Trophoblast cell (in vitro differentiated cells and primary cell): ENCODE measurements at regions not wholly inside any gene's neighbourhood (a gene's known extent, or its start where the extent isn't known, plus 50 kb on each side); places are given as distances from the start of the nearest gene placed in this dataset.
A peak's percentile ranks its signal among the peaks of the same experiment; 100 is the strongest.

Experiments
- DNase-seq, 2 donors: peaks; one replicate each; pipeline ENCODE4 v3.0.0-alpha.2; 2016
- H2AFZ ChIP-seq: 2 replicates; pipeline ENCODE4 v1.6.1; 2013; ENCODE audit warnings: low read length, moderate library complexity, mild to moderate bottlenecking; ENCODE audit not compliant: insufficient read depth, poor library complexity
- H2AK5ac ChIP-seq: 2 replicates; pipeline ENCODE4 v1.6.1; 2013; ENCODE audit warnings: mild to moderate bottlenecking, low read length
- H2BK120ac ChIP-seq: 2 replicates; pipeline ENCODE4 v1.6.1; 2013; ENCODE audit warnings: low read length, mild to moderate bottlenecking, moderate library complexity; ENCODE audit not compliant: insufficient read depth, poor library complexity
- H2BK12ac ChIP-seq: 2 replicates; pipeline ENCODE4 v1.6.1; 2013; ENCODE audit warnings: mild to moderate bottlenecking, low read length, moderate library complexity
- H2BK5ac ChIP-seq: 2 replicates; pipeline ENCODE4 v1.6.1; 2013; ENCODE audit warnings: low read length, low read depth, moderate library complexity, mild to moderate bottlenecking; ENCODE audit not compliant: poor library complexity
- H3K14ac ChIP-seq: 2 replicates; pipeline ENCODE4 v1.6.1; 2013; ENCODE audit warnings: mild to moderate bottlenecking, low read length
- H3K18ac ChIP-seq: 2 replicates; pipeline ENCODE4 v1.6.1; 2013; ENCODE audit warnings: mild to moderate bottlenecking, low read length
- H3K23ac ChIP-seq: 2 replicates; pipeline ENCODE4 v1.6.1; 2013; ENCODE audit warnings: low read length
- H3K27ac ChIP-seq: 2 replicates; pipeline ENCODE4 v1.5.1; 2013; ENCODE audit warnings: low read depth, mild to moderate bottlenecking, inconsistent platforms, low read length, moderate library complexity
- H3K27me3 ChIP-seq: 2 replicates; pipeline ENCODE4 v1.6.1; 2013; ENCODE audit warnings: inconsistent platforms, mild to moderate bottlenecking, low read length, moderate library complexity; ENCODE audit not compliant: insufficient read depth
- H3K36me3 ChIP-seq, 2 experiments: 1 replicate in 1 of 2; 2 replicates in 1 of 2; pipeline ENCODE4 v1.6.1; 2013; ENCODE audit warnings: low read length in 2 of 2, mild to moderate bottlenecking in 2 of 2, moderate library complexity in 1 of 2; ENCODE audit not compliant: insufficient read depth in 2 of 2, control insufficient read depth in 1 of 2
- H3K4ac ChIP-seq: 2 replicates; pipeline ENCODE4 v1.6.1; 2013; ENCODE audit warnings: low read depth, mild to moderate bottlenecking, low read length, moderate library complexity
- H3K4me1 ChIP-seq, 2 experiments: 1 replicate in 1 of 2; 2 replicates in 1 of 2; pipeline ENCODE4 v1.6.1; 2013; ENCODE audit warnings: low read length in 2 of 2, mild to moderate bottlenecking in 2 of 2, moderate library complexity in 1 of 2; ENCODE audit not compliant: insufficient read depth in 2 of 2, control insufficient read depth in 1 of 2
- H3K4me2 ChIP-seq: 2 replicates; pipeline ENCODE4 v1.6.1; 2013; ENCODE audit warnings: inconsistent platforms, mild to moderate bottlenecking, low read length, moderate library complexity
- H3K4me3 ChIP-seq: 2 replicates; pipeline ENCODE4 v1.5.1; 2013; ENCODE audit warnings: mild to moderate bottlenecking, low read depth, low read length, inconsistent platforms
- H3K79me1 ChIP-seq: one replicate; pipeline ENCODE4 v1.6.1; 2013; ENCODE audit warnings: low read length
- H3K79me2 ChIP-seq: 2 replicates; pipeline ENCODE4 v1.6.1; 2013; ENCODE audit warnings: low read length, mild to moderate bottlenecking; ENCODE audit not compliant: control insufficient read depth, insufficient read depth, poor library complexity
- H3K9ac ChIP-seq: 2 replicates; pipeline ENCODE4 v1.6.1; 2013; ENCODE audit warnings: mild to moderate bottlenecking, low read length
- H3K9me3 ChIP-seq: 2 replicates; pipeline ENCODE4 v1.6.1; 2013; ENCODE audit warnings: low read depth, mild to moderate bottlenecking, control low read depth, inconsistent platforms, low read length; ENCODE audit not compliant: insufficient read depth
- H4K12ac ChIP-seq: 2 replicates; pipeline ENCODE4 v1.6.1; 2013; ENCODE audit warnings: low read depth, mild to moderate bottlenecking, low read length, moderate library complexity
- H4K8ac ChIP-seq: 2 replicates; pipeline ENCODE4 v1.6.1; 2013; ENCODE audit warnings: low read depth, mild to moderate bottlenecking, low read length, moderate library complexity
- H4K91ac ChIP-seq: one replicate; pipeline ENCODE4 v1.6.1; 2013; ENCODE audit warnings: low read depth, mild to moderate bottlenecking, low read length, moderate library complexity
- WGBS: extraction: QIAGEN DNeasy Blood & Tissue Kit; methylation state at CpG from one replicate; pipeline ENCODE4 v1.1.7; 2013; ENCODE audit warnings: missing lambda C conversion rate; ENCODE audit not compliant: insufficient read length, insufficient coverage; ENCODE audit errors: extremely low coverage; 5-methylcytosine and 5-hydroxymethylcytosine counted together

- Histone ChIP-seq H3K79me2 (no peaks in the 10 kb centered on the region), H3K9ac (no peak overlapping the region), H3K9me3 (peaks cover 12% of the 10 kb centered on the region), H4K91ac (no peak overlapping the region), H2BK12ac (no peak overlapping the region), H3K27ac (no peak overlapping the region), H3K4me1 (no peaks in the 10 kb centered on the region), H3K14ac (no peak overlapping the region), H2AFZ (no peak overlapping the region), H3K4me2 (no peak overlapping the region), H3K79me1 (no peaks in the 10 kb centered on the region), H2AK5ac (no peak overlapping the region), H2BK120ac (no peak overlapping the region), H3K18ac (no peak overlapping the region), H4K8ac (no peak overlapping the region), H3K4me3 (no peak overlapping the region), H3K23ac (no peak overlapping the region), H3K36me3 (no peaks in the 10 kb centered on the region), H3K27me3 (no peaks in the 10 kb centered on the region), H2BK5ac (no peak overlapping the region), H3K4ac (no peak overlapping the region), H4K12ac (no peak overlapping the region)
- no peak for DNase-seq
- WGBS = no CpG with 5 or more reads among the region's 14 CpGs
Observed at GRCh38 chr18:78630981-78631510, 348.6 kb upstream of the SALL3 start.

GRCh38 chr18:78632111-78632541 lies 347.5 kb upstream of the SALL3 start:
- Histone ChIP-seq H2AK5ac (no peak overlapping the region), H2BK12ac (no peak overlapping the region), H3K9me3 (peaks cover 13% of the 10 kb centered on the region), H3K9ac (no peak overlapping the region), H3K79me1 (no peaks in the 10 kb centered on the region), H3K18ac (no peak overlapping the region), H3K23ac (no peak overlapping the region), H4K8ac (no peak overlapping the region), H3K79me2 (no peaks in the 10 kb centered on the region), H4K91ac (no peak overlapping the region), H3K4me3 (no peak overlapping the region), H3K27me3 (no peaks in the 10 kb centered on the region), H4K12ac (no peak overlapping the region), H2AFZ (no peak overlapping the region), H3K36me3 (no peaks in the 10 kb centered on the region), H3K4me1 (no peaks in the 10 kb centered on the region), H3K4me2 (no peak overlapping the region), H3K4ac (no peak overlapping the region), H3K27ac (no peak overlapping the region), H2BK120ac (no peak overlapping the region), H3K14ac (no peak overlapping the region), H2BK5ac (no peak overlapping the region)
- WGBS = no CpG with 5 or more reads among the region's 11 CpGs
- peak in 1 of 2 donors; percentile 16 for DNase-seq

- no peak overlapping the region for H3K27ac ChIP-seq
- no peak overlapping the region for H3K14ac ChIP-seq
- H4K12ac ChIP-seq = no peak overlapping the region
- peaks cover 13% of the 10 kb centered on the region for H3K9me3 ChIP-seq
- H2AK5ac ChIP-seq = no peak overlapping the region
- no peak overlapping the region for H3K4me2 ChIP-seq
- H3K4ac ChIP-seq = no peak overlapping the region
- H3K79me1 ChIP-seq = peaks cover 4% of the 10 kb centered on the region
- no peaks in the 10 kb centered on the region for H3K36me3 ChIP-seq
- H3K23ac ChIP-seq = no peak overlapping the region
- H3K79me2 ChIP-seq = no peaks in the 10 kb centered on the region
- no peak overlapping the region for H3K9ac ChIP-seq
- no peak overlapping the region for H2BK12ac ChIP-seq
- no peak overlapping the region for H4K91ac ChIP-seq
- H3K18ac ChIP-seq = no peak overlapping the region
- no CpG with 5 or more reads among the region's 20 CpGs for WGBS
- DNase-seq = no peak
- H3K4me1 ChIP-seq = peaks cover 0 to 11% of the 10 kb centered on the region in 2 experiments
- no peak overlapping the region for H4K8ac ChIP-seq
- no peak overlapping the region for H2AFZ ChIP-seq
- no peaks in the 10 kb centered on the region for H3K27me3 ChIP-seq
- H2BK5ac ChIP-seq = no peak overlapping the region
- no peak overlapping the region for H2BK120ac ChIP-seq
- no peak overlapping the region for H3K4me3 ChIP-seq
Observed at GRCh38 chr18:78634061-78634696, 345.4 kb upstream of the SALL3 start.

- H2AK5ac ChIP-seq = no peak overlapping the region
- no peak overlapping the region for H4K8ac ChIP-seq
- no peaks in the 10 kb centered on the region for H3K79me2 ChIP-seq
- peaks cover 8% of the 10 kb centered on the region for H3K79me1 ChIP-seq
- H2BK12ac ChIP-seq = no peak overlapping the region
- H3K23ac ChIP-seq = no peak overlapping the region
- H3K36me3 ChIP-seq = no peaks in the 10 kb centered on the region
- no peak overlapping the region for H2BK120ac ChIP-seq
- H3K27ac ChIP-seq = no peak overlapping the region
- H3K4me3 ChIP-seq = no peak overlapping the region
- H3K27me3 ChIP-seq = no peaks in the 10 kb centered on the region
- peaks cover 6 to 19% of the 10 kb centered on the region in 2 experiments for H3K4me1 ChIP-seq
- H4K91ac ChIP-seq = no peak overlapping the region
- H3K9ac ChIP-seq = no peak overlapping the region
- no peak overlapping the region for H3K14ac ChIP-seq
- H3K18ac ChIP-seq = no peak overlapping the region
- no peak overlapping the region for H4K12ac ChIP-seq
- no peak overlapping the region for H2BK5ac ChIP-seq
- no peak overlapping the region for H2AFZ ChIP-seq
- H3K9me3 ChIP-seq = peaks cover 11% of the 10 kb centered on the region
- H3K4ac ChIP-seq = no peak overlapping the region
- WGBS = no CpG with 5 or more reads among the region's 29 CpGs
- DNase-seq = no peak
- no peak overlapping the region for H3K4me2 ChIP-seq
Observed at GRCh38 chr18:78635093-78635800, 344.4 kb upstream of the SALL3 start.
